ENCODE measurements at regions not wholly inside any gene's neighbourhood (a gene's known extent, or its start where the extent isn't known, plus 50 kb on each side); places are given as distances from the start of the nearest gene placed in this dataset.

DNA sequence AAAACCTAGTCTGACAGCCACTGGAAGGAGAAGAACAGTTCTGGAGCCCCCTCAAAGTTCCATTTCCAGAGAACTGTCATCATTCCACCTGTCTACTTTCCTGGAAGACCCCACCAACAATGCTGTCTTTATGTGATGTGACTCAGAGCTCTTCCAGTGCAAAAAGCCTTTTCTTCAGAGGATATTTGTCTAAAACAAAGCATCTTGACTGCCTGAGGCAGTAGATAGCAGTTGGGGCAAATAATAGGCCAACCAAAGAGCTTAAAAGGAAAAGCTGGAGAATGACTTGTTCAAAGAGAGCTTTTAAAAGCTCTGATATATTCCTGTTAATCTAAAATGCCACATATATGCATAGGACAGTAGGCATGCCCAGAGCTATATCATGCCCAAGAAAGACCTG, 62.6 kb downstream of the MIS18A start:
- DNase-seq, result no peak

- DNase-seq, result no peak
Observed at GRCh38 chr21:32215306-32215685, 63.6 kb downstream of the MIS18A start.

GRCh38 chr21:32214654-32215305, 64.1 kb downstream of the MIS18A start:
- no peak for DNase-seq

DNA sequence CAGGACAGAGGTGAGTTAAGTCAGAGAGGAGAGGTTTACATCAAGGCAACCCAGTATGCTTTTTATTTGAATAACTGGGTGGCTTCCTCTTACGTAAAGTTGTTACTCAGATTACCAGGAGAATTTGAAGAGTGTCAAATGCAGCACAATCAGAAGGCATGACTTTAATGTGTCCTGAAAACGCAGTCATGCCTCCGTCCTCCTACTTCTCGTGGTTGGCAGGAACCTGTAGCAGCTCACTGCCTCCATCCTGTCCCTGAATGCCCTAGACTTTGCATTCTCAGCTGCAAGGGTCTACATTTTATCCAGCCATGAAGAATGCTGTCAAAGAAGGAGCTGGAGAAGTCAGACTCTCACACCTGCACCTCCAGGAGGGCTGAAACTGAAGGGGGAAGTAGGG, 66.7 kb downstream of the MIS18A start:
- DNase-seq, result no peak

GRCh38 chr21:32211306-32211705, 67.5 kb downstream of the MIS18A start:
- no peak for DNase-seq

GRCh38 chr21:32209580-32209979, 69.3 kb downstream of the MIS18A start:
- no peak for DNase-seq

GRCh38 chr21:32207406-32207716, 71.5 kb downstream of the MIS18A start:
- no peak for DNase-seq

GRCh38 chr21:32206631-32207405, 72.0 kb downstream of the MIS18A start:
- peak; percentile 1 for DNase-seq

DNA sequence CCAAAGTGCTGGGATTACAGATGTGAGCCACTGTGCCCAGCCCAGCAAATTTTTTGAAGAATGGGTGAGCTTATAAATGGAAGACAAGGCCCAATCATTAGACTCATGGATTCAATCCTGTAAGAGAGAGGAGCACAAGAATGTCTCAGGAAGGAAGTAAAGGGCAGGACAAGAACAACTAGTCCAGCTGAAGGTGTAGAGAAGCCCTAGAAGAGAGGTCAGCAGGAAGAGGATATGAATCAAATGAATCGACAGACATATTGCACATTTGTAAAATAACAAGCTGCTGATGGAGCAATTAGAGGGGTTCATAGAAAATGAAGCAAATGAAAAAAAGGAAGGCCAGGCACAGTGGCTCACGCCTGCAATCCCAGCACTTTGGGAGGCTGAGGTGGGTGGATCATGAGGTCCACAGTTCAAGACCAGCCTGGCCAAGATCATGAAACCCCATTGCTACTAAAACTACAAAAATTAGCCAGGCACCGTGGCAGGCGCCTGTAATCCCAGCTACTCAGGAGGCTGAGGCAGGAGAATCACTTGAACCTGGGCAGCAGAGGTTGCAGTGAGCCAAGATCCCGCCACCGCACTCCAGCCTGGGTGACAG, 74.9 kb downstream of the MIS18A start:
- no peak for DNase-seq

DNA sequence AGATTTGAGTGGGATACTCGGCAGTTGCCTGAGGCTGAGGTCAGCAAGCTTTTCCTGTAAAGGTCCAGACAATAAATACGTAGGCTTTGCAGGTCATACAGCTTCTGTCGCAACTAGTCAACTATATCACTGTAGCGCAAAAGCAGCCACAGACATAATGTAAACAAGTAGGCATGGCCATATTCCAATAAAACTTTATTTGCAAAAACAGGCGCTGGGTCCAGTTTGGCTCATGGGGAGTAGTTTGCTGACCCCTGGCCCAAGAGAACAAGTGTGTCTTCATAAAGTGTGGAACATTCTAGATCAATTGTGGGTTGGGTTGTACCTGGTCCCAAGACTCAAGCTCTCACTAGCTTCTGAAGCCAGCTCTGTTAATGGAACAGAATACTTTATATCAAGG, 78.8 kb downstream of the MIS18A start:
- DNase-seq, result no peak

- DNase-seq, result no peak
Observed at GRCh38 chr21:32198384-32198783, 80.5 kb downstream of the MIS18A start.

- no peak for DNase-seq
Observed at GRCh38 chr21:32197896-32198295, 81.0 kb downstream of the MIS18A start.

- DNase-seq, result no peak
Observed at GRCh38 chr21:32196001-32196400, 82.8 kb downstream of the MIS18A start.

GRCh38 chr21:32193098-32193465, 85.8 kb downstream of the MIS18A start:
- no peak for DNase-seq

GRCh38 chr21:32192291-32193097, 86.4 kb downstream of the MIS18A start:
- DNase-seq, result no peak

- DNase-seq, result no peak
Observed at GRCh38 chr21:32190493-32191144, 88.2 kb downstream of the MIS18A start.

DNA sequence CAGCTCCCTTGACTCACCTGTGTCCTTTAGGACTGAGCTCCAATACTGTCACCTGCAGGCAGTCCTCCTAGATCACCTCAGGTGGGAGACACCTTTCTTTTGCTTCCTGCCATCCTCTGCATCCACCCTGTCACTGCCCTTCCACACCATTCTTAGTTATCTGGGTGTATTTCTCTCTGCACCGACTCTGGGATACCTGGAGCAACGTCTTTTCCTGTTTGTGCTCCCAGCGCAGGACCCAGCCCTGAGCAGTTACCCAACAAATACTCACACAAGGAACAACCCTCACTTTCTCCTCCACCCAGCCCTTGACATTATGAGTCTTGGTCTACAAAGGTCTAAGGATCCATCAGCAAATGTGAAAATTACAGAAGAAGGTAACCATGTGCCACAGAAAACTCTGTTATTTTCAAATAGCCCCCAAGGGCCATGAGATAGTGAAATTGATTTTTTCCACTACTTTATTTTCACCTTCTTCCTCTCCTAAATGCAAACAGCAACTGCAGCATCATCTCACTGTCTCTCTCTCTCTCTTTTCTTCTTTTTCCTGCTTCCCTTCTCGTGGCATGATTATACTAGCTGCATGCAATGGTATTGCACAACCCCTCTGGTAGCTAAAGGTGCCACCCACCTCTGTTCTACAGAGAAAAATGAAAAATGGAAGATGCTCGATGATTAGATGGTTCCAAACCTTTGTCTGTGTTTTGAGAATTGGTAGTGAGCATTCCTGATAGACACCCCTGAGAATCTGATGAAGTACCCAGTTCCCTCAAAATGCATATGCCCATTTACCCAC, 89.0 kb downstream of the MIS18A start:
- DNase-seq, result no peak

DNA sequence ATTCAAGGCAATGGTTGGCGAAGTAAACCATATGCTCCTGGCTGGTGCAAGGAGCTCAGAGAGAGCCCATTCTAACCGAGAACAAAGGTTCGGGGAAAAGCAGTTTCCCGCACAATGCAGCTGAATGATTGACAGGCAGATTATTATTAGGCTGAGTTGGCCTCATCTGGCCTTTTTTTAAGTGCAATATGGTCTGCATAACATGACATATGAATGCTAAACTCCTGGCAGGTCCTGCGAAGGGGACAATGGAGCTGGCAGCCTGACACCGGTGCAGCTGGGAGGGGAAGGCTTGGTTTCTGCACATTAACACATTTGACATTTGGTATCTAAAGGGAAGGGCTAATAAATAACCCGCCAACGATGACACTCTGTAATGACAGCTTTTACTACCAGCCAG, 92.0 kb downstream of the MIS18A start:
- DNase-seq, result no peak

DNA sequence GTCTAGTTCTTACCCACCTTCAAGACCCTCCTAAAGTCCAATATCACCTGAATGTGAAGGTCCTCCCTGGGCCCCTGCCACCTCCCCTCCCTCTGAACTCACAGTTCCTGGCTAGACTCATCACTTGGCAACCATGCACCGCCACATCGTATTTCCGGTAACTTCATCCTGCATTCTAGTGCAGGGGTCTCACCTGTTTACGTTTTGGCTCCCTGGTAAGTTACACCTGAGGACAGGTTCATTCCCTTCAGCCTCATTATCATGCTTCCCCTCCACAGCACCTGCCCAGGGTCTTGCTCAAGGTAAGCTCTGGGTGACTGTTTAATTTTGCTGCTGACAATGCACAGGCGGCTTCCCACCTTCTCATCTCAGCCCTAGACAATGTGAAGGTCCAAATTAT, 93.1 kb downstream of the MIS18A start:
- no peak for DNase-seq

DNA sequence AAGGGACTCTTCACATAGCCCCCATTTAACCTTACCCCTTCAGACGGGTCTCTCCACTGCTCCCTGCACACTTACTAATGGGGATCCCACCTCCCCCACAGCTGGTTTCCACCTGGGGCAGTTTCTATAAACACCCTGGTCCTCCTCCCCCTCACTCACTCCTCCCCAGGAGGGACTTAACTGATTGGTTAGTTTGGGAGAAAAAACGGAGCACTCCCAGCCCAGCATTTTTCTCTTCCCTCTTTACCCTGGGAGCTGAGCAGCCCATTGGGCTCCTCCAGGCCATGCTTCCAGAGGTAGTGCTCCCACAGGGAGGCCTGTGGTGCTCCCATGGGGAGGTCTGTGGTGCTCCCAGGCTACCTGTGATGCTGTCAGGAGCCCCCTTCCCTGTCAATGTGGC, 93.7 kb downstream of the MIS18A start:
- DNase-seq, result no peak

DNA sequence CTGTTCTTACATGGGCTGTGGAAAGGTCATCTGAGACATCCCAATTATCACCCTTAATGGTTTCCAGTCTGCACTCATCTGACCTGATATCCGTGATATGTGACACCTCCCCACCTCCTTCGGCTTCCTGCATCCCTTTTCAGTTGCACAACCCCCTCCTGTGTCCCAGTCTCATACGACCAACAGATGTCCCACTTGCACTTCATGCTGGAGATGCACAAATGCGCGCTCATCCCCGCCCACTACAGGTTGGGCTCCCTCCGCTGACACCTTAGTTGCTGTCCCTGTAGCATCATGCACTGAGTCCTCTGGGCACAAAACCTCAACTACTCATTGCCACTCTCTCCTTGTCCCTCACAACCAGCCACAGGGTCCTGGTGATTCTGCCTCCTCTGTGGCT, 94.4 kb downstream of the MIS18A start:
- DNase-seq, result no peak

DNA sequence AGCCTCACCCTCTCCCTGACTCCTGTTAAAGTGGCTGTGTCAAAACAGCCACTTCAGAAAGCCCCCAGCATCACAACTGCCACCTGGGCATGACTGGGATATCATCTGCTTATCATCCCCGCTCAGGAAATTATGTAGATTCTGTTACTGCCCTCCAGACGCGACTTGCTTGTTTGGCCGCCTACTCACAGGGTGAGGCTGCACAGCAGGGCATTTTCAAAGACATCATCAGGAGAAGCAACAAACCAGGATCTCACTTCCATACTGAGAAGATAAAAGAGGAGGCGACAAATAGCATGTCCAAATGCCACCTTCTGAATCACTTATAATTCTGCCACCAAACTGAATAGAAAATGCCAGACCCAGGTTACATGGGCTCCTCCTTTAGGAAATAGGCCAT, 94.8 kb downstream of the MIS18A start:
- DNase-seq, result no peak
